Chondrocyte (in vitro differentiated cells): ENCODE measurements at regions not wholly inside any gene's neighbourhood (a gene's known extent, or its start where the extent isn't known, plus 50 kb on each side); places are given as distances from the start of the nearest gene placed in this dataset.

Source experiments
- DNase-seq: peaks from one replicate; pipeline ENCODE4 v3.0.0; 2021; ENCODE audit warnings: mixed read lengths, low spot score
- H3K27ac Mint-ChIP-seq: one replicate; pipeline ENCODE4 v1.8.0; 2021; ENCODE audit warnings: mild to moderate bottlenecking, moderate library complexity, mixed read lengths; ENCODE audit not compliant: unreplicated experiment
- H3K27me3 Mint-ChIP-seq: 2 replicates; pipeline ENCODE4 v1.8.0; 2021; ENCODE audit warnings: low read depth, mixed read lengths
- H3K36me3 Mint-ChIP-seq: 2 replicates; pipeline ENCODE4 v1.8.0; 2021; ENCODE audit warnings: low read depth, mixed read lengths
- H3K4me1 Mint-ChIP-seq: 2 replicates; pipeline ENCODE4 v1.8.0; 2021; ENCODE audit warnings: low read depth, mild to moderate bottlenecking, mixed read lengths
- H3K4me3 Mint-ChIP-seq: one replicate; pipeline ENCODE4 v1.8.0; 2021; ENCODE audit warnings: mild to moderate bottlenecking, moderate library complexity, mixed read lengths; ENCODE audit not compliant: unreplicated experiment
- H3K9me3 Mint-ChIP-seq: 2 replicates; pipeline ENCODE4 v1.8.0; 2021; ENCODE audit warnings: low read depth, mixed read lengths
- CTCF ChIP-seq: fragments of 200-600 bp; sonication (generic); IDR thresholded peaks from 2 replicates; pipeline ENCODE4 v1.5.0; 2021; ENCODE audit warnings: antibody characterized with exemption, mild to moderate bottlenecking, moderate library complexity

- H3K27ac Mint-ChIP-seq = no peak overlapping the region
These were observed 705.5 kb downstream of the KCNT2 start for GRCh38 chr1:195902779-195903178.

GRCh38 chr1:195899762-195900352, 708.4 kb downstream of the KCNT2 start:
- peaks cover 19% of the 10 kb centered on the region for H3K4me1 Mint-ChIP-seq
- H3K27me3 Mint-ChIP-seq = no peaks in the 10 kb centered on the region
- no peak for DNase-seq
- H3K9me3 Mint-ChIP-seq = no peaks in the 10 kb centered on the region
- no peak overlapping the region for H3K27ac Mint-ChIP-seq
- TF ChIP-seq CTCF = no peak
- H3K4me3 Mint-ChIP-seq = no peak overlapping the region
- no peaks in the 10 kb centered on the region for H3K36me3 Mint-ChIP-seq

More at GRCh38 chr1:195902779-195903178, 705.5 kb downstream of the KCNT2 start:
- Mint-ChIP-seq H3K36me3 (no peaks in the 10 kb centered on the region), H3K27me3 (no peaks in the 10 kb centered on the region), H3K4me1 (peaks cover 15% of the 10 kb centered on the region), H3K9me3 (no peaks in the 10 kb centered on the region), H3K4me3 (no peak overlapping the region)
- TF ChIP-seq CTCF = no peak
- DNase-seq = no peak

GRCh38 chr1:195898924-195899323, 709.3 kb downstream of the KCNT2 start:
- DNase-seq = no peak
- peaks cover 28% of the 10 kb centered on the region for H3K4me1 Mint-ChIP-seq
- no peak overlapping the region for H3K4me3 Mint-ChIP-seq
- H3K36me3 Mint-ChIP-seq = no peaks in the 10 kb centered on the region
- H3K27me3 Mint-ChIP-seq = no peaks in the 10 kb centered on the region
- no peaks in the 10 kb centered on the region for H3K9me3 Mint-ChIP-seq
- no peak for TF ChIP-seq CTCF
- H3K27ac Mint-ChIP-seq = no peak overlapping the region

GRCh38 chr1:195898373-195898772, 709.9 kb downstream of the KCNT2 start:
- H3K36me3 Mint-ChIP-seq = no peaks in the 10 kb centered on the region
- H3K9me3 Mint-ChIP-seq = no peaks in the 10 kb centered on the region
- no peak for DNase-seq
- no peaks in the 10 kb centered on the region for H3K27me3 Mint-ChIP-seq
- no peak overlapping the region for H3K4me3 Mint-ChIP-seq
- no peak overlapping the region for H3K27ac Mint-ChIP-seq
- no peak for TF ChIP-seq CTCF
- H3K4me1 Mint-ChIP-seq = peaks cover 31% of the 10 kb centered on the region

GRCh38 chr1:195897076-195897475, 711.2 kb downstream of the KCNT2 start:
- H3K27ac Mint-ChIP-seq = no peak overlapping the region
- no peak overlapping the region for H3K4me3 Mint-ChIP-seq
- H3K36me3 Mint-ChIP-seq = peaks cover 1% of the 10 kb centered on the region
- H3K9me3 Mint-ChIP-seq = no peaks in the 10 kb centered on the region
- no peaks in the 10 kb centered on the region for H3K27me3 Mint-ChIP-seq
- TF ChIP-seq CTCF = peak; percentile 22
- no peak for DNase-seq
- peaks cover 31% of the 10 kb centered on the region for H3K4me1 Mint-ChIP-seq
